ENCODE measurements at regions not wholly inside any gene's neighbourhood (a gene's known extent, or its start where the extent isn't known, plus 50 kb on each side); places are given as distances from the start of the nearest gene placed in this dataset.

DNA sequence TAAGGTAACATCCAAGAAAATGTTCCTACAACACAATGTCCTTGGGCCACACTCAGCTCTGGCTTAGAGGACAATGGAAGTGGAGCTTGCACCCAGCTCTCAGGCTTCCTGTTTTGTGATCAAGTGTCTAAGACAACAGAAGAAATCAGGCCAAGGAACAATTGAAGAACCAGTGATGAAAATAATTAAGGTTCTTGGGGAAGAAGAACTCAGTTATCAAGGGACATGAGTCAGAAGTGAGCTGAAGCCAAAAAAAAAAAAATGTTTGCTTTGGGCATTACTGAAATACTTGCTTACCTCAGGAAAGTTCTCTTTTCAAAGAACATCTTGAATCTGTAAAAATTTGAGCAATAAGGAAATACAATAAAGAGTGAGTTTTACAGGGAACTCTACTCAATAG lies 299.0 kb downstream of the FBXO15 start:
- DNase-seq (ENCODE audit: low read depth), result peak; percentile 88
- TF ChIP-seq, protein P1, sequence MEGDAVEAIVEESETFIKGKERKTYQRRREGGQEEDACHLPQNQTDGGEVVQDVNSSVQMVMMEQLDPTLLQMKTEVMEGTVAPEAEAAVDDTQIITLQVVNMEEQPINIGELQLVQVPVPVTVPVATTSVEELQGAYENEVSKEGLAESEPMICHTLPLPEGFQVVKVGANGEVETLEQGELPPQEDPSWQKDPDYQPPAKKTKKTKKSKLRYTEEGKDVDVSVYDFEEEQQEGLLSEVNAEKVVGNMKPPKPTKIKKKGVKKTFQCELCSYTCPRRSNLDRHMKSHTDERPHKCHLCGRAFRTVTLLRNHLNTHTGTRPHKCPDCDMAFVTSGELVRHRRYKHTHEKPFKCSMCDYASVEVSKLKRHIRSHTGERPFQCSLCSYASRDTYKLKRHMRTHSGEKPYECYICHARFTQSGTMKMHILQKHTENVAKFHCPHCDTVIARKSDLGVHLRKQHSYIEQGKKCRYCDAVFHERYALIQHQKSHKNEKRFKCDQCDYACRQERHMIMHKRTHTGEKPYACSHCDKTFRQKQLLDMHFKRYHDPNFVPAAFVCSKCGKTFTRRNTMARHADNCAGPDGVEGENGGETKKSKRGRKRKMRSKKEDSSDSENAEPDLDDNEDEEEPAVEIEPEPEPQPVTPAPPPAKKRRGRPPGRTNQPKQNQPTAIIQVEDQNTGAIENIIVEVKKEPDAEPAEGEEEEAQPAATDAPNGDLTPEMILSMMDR (conservative IDR thresholded peaks at IDR 0.05; ENCODE audit: low read length), result no peak
- no peak overlapping the region for H3K4me3 ChIP-seq (ENCODE audit: low read length)

DNA sequence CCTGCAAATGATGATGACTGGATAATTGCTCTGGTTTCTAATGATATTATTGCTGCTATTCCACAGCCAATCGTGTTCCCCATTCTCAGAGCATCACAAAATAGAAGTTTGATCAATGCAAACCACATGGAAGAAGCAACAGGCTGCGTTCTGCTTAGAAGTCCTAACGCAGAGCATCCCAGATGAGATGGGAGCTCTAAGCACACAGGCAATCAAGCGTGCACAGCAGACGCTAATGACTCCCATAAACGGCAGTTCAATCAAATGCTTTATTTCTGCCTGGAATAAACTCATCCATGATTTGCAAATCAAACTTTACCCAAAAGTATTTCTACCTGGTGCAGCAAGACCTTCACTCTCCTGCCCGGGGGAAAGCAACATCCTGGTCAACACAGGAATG lies 304.2 kb downstream of the FBXO15 start:
- TF ChIP-seq, protein P1 (conservative IDR thresholded peaks at IDR 0.05; ENCODE audit: low read length), result no peak
- DNase-seq (ENCODE audit: low read depth), result no peak
- H3K4me3 ChIP-seq (ENCODE audit: low read length), result no peak overlapping the region

DNA sequence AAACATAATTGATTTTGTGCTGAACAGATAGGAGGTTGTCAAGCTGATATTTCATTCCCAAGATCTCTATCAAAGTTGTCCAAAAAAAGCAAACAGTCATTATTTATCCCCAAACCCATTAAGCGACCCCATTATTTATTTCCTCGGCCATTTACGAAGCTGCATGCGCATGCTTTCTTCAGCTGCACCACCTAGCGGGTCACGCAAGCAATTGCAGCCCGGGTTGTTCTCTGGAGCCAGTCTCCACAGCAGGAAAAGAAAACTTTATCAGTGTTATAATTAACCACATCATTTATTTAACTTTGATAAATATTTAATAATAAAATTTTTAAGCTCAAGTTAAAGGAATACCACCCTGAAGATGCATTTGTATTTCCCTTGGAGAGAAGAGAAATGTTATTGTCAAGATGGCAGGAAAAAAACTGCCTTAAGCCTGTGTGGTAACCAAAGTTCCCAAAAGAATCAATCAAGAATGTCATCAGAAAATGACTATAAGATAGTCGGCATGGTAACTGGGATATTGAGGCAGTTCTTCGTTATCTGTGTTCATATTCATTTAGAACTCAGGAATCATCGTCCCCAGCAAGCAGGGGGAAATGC lies 304.7 kb downstream of the FBXO15 start:
- TF ChIP-seq, protein P1 (conservative IDR thresholded peaks at IDR 0.05; ENCODE audit: low read length), result peak; percentile 99
- peak; percentile 40 for DNase-seq (ENCODE audit: low read depth)
- no peak overlapping the region for H3K4me3 ChIP-seq (ENCODE audit: low read length)

DNA sequence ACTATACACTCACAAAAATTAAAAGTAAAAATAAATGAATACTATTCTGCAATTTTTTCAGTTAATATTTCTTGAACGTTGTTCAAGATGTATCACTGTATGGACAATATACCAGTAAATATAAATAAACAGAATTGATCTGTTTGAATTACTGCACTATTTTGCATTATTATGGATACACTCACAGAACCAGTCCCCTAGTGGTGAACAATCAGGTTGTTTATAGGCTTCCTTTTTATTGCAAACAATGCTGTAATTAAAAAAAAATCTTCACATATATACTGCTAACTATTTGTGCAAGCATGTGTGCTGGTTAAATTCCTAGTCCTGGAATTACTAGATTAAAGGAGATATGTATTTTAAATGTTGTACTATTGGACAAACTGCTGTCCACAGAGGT lies 306.0 kb downstream of the FBXO15 start:
- TF ChIP-seq, protein P1 (conservative IDR thresholded peaks at IDR 0.05; ENCODE audit: low read length), result peak; percentile 30
- H3K4me3 ChIP-seq (ENCODE audit: low read length), result no peak overlapping the region
- no peak for DNase-seq (ENCODE audit: low read depth)

DNA sequence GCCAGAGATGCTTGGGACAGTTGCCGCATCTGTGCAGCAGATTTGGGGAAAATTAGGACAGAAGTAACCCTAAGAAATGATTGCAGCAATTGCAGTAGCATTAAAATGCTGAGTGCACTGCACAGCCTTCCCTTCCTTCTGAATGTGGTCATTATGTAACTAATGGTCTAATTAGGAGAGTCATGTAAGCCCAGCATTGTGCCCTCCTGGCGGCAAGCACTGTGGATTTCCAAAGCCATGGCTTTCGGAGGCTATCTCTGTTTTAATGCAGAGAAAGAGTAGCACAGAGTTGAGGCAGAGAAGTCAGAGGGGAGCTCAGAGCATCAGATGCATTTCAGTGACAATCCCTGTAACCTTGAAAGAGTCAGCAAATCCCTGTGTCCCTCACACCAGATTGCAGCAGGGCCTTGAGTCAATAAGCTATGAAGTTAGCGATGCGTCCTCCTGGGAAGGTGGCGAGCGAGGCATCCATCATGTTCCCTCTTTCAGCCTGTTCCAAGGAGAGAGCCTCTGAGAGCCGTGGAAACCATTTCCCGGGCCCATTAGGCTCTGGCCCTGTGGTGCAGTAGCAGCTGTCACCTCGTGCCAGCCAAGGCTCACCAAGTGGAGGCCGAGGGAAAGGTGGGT lies 307.2 kb downstream of the FBXO15 start:
- H3K4me3 ChIP-seq (ENCODE audit: low read length), result no peak overlapping the region
- DNase-seq (ENCODE audit: low read depth), result no peak
- TF ChIP-seq, protein P1 (conservative IDR thresholded peaks at IDR 0.05; ENCODE audit: low read length), result no peak

DNA sequence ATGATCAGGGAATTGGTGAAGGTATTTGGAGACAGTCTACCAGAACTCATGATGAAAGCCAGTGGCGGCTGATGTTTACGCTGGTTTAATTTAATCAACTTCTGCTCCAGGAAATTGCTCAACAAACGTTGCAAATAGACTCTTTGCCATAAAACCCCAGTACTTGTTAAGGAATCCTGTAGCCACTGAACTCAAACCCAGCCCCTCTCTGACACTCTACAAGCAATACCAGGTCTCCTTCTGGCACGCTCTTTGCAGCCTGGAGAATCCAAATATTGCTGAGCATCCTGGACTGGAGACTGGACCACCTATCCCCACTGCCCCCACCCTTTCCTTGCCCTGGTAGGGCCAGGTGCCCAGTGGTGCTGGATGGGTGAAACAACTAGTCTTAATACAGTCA lies 308.2 kb downstream of the FBXO15 start:
- TF ChIP-seq, protein P1 (conservative IDR thresholded peaks at IDR 0.05; ENCODE audit: low read length), result no peak
- no peak for DNase-seq (ENCODE audit: low read depth)
- no peak overlapping the region for H3K4me3 ChIP-seq (ENCODE audit: low read length)

DNA sequence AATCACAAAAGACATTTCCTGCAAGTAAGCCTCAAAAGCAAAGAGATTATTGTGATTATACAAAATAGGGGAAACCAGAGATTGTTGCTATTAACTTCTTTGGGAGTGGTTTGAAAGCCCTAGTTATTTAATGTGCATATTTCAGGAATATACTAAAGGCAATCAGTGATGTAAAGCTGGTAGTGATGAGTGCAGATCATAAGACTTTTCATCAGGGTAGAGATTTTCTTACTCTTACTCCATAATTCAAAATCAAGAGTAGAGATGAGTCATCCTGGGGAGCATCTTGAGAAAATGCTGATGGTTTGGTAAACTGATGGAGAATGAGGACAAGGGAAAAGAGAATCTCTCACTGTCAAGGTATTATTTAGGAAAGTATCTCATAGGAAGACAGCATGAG lies 309.5 kb downstream of the FBXO15 start:
- no peak overlapping the region for H3K4me3 ChIP-seq (ENCODE audit: low read length)
- no peak for DNase-seq (ENCODE audit: low read depth)
- TF ChIP-seq, protein P1 (conservative IDR thresholded peaks at IDR 0.05; ENCODE audit: low read length), result no peak

Data from AG10803 (cell line).